GM12891 (cell line): ENCODE measurements at regions not wholly inside any gene's neighbourhood (a gene's known extent, or its start where the extent isn't known, plus 50 kb on each side); places are given as distances from the start of the nearest gene placed in this dataset.
"Not testable (repeated sequence)": the region's sequence is repeated elsewhere in the genome, so short reads cannot be mapped to it uniquely, and the experiment has no call there.

Experiments used
- PAX5 ChIP-seq: IDR thresholded peaks from 2 replicates; pipeline ENCODE4 v1.6.1; 2011; ENCODE audit warnings: low read length, moderate library complexity, mild to moderate bottlenecking; ENCODE audit not compliant: insufficient read depth, severe bottlenecking
- POLR2A ChIP-seq: IDR thresholded peaks from 2 replicates; pipeline ENCODE4 v1.6.1; 2011; ENCODE audit warnings: low read depth, low read length, control low read depth
- POLR2AphosphoS5 ChIP-seq: IDR thresholded peaks from 2 replicates; pipeline ENCODE4 v1.6.1; 2011; ENCODE audit warnings: low read depth, low read length, control low read depth
- POU2F2 ChIP-seq: IDR thresholded peaks from 2 replicates; pipeline ENCODE4 v1.6.1; 2011; ENCODE audit warnings: low read depth, mild to moderate bottlenecking, control low read depth, low read length, moderate library complexity
- SPI1 ChIP-seq: IDR thresholded peaks from 2 replicates; pipeline ENCODE4 v1.6.1; 2011; ENCODE audit warnings: low read depth, low read length, control low read depth
- TAF1 ChIP-seq: IDR thresholded peaks from 2 replicates; pipeline ENCODE4 v1.6.1; 2011; ENCODE audit warnings: low read depth, low read length, control low read depth

- TF ChIP-seq TAF1, POLR2A, POLR2AphosphoS5, PAX5, SPI1, POU2F2: not testable (repeated sequence)
These were observed 228.7 kb upstream of the FRG1 start for GRCh38 chr4:189711956-189712355.
